Stimulated activated CD4-positive, alpha-beta T cell treated with anti-CD3 and anti-CD28 coated beads, TNF-alpha, amount 100 ng/mL, for 24 hours (primary cell): ENCODE measurements at regions not wholly inside any gene's neighbourhood (a gene's known extent, or its start where the extent isn't known, plus 50 kb on each side); places are given as distances from the start of the nearest gene placed in this dataset.

Experiments used
- DNase-seq, 3 experiments: peaks; one replicate each; pipeline ENCODE4 v3.0.0-alpha.2; 2020; ENCODE audit warnings: low read depth in 3 of 3

DNA sequence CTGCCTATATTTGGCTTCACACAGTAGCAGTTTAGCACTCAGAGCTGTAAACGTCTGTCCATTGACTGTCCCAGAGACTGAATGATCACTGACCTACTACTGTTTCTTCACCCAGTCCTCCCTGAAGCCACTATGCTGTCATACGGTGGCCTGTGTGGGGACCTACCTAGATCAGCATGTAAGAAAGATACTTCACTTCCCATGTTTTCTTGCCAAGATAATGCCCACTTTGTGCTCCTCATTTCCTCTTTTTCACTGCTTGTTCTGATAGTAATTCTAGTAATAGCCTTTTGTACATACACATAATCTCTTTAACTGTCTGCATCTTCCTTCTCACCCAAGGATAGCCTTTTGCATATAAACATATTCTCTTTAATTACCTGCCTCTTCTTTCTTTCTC, 109.9 kb upstream of the TIAM2 start:
- no peak for DNase-seq

DNA sequence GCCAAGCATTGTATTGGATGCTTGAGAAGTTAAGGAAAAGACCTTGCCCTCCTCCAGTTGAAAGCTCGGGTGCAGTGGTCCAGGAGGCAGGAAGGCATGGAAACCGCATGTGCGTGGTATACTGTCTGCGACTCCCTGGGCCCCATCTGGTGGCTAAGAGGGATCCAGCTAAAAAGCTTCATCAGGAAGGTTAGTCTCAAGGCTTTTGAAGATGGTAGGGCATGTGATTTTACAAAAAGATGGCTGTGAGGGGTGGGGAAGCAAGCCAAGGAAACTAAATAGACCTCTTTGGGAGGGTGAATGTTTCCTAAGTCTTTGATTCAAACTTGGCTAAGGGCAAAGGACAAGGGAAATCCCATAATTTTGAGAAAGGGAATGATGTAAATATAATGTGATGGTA, 109.1 kb upstream of the TIAM2 start:
- DNase-seq: no peak

DNA sequence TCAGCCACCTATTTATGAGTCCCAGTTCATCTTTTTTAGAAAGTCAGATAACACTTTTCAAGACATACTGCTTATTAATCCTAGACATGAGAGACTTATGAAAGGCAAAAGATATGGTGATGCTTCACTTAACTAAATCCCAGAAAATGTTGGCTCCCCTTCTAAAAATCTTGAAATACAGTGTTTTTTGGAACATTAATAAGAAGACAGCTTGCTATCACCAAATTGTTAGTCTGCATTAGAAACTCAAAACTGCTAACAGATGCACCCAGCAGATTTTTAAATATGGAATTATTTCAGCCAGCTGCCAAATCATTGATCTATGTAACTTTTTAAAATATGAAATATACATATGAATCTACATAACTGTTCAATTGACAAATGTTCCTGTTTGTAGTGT, 108.6 kb upstream of the TIAM2 start:
- no peak for DNase-seq

DNA sequence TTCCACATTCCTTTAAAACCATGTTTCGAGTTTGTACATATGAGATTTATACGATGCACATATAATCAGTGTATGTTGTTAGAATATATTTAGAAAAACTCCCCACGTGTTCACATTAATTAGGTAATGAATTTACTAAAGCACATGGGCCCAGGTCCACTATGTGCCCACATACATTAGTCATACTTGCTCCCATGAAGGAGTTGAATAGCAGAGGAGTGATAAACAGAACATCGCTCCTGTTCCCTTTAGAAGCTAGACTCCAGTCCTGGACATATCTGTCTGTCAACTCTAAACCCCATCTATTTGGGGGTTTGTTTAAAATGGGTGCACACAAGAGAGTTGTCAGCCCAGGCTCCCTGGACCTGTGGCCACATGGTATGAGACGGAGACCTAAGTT, 108.1 kb upstream of the TIAM2 start:
- DNase-seq: no peak

DNA sequence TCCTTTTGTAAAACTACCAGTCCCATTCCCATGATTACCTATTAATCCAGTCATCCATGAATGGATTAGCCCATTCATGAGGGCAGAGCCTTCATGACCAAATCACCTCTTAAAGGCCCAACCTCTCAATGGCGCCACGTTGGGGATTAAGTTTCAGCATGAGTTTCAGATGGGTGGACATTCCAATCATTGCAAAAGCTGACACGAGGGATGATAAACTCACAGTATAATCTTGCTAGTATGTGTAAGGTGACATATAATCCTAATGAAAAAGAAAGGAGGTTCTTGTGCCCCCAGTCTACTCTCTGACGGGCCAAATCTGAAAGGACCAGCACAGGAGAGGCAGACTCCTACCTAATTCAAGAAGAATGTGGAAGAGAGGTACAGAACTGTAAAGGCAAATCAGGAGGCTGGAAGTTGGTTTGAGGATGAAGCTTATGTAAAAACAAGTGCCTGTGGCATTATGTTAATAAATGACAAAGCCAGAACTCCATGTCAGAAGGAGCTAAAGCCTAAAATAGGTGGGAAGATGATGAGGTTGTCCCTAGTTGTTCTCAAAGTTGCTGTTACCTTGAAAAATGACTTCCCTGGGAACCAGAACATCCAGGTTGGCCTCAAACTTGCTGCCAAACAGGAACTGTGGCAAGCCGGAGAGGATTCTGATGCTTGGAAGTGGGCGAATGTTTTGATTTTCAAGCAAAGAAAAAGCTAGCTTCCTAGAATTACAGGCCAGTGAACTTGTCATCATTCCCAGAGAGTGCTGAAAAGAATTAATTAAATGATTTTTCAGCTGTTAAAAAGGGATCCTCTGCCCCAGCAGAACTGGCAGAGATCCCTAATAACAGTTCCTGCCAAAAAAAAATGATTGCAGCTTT, 106.5 kb upstream of the TIAM2 start:
- DNase-seq: no peak

DNA sequence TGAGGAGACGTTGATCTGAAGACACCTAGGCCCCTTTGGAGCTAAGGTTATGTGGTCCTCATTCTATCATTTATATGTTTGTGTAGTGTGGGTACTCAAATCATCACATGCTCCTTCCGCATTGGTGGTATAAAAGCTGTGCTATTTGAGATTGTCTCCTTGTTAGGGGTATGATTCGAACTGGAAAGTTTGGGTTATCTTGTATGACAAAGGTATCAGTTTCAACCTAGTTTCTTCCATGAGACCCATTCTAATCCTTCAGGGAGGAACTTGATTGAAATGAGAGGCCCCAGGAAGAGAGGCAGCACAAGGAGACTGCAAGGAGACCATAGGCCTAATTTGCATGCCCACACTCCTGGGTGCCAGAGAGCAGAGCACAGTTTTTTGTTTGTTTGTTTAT, 104.2 kb upstream of the TIAM2 start:
- DNase-seq: no peak

DNA sequence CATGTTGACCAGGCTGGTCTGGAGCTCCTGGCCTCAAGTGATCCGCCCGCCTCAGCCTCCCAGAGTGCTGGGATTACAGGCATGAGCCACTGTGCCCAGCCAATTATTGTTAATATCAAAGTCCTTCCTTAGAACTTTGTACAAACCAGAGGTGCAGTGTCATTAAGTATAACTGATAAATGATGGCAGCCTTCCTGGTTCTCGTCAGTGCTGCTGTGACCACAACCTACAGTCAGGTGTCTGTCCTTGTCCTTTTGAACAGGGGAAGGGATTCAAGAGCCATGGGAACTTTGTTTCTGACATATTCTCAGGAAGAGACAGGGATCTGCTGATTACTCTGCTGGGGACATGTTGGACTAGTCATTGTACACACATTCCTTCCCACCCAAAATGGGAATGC, 103.2 kb upstream of the TIAM2 start:
- no peak for DNase-seq

DNA sequence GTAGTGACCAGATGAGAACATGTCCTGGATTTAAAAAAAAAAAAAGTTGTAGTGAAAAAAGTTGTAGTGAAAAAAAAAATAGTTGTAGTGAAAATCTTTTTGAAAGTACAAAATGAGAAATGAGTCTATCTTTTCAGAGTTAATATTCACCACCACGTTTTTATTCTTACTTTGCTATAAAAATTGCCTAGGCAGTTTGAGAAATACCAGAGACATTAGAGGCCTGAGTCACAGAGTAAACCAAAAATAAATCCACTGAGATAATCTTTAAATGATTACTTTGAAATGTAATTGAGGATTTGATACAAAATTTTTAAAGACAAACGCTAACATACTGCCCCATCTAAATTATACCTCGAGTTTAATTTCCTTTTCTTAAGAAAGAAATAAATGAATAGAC, 101.2 kb upstream of the TIAM2 start:
- DNase-seq: no peak

DNA sequence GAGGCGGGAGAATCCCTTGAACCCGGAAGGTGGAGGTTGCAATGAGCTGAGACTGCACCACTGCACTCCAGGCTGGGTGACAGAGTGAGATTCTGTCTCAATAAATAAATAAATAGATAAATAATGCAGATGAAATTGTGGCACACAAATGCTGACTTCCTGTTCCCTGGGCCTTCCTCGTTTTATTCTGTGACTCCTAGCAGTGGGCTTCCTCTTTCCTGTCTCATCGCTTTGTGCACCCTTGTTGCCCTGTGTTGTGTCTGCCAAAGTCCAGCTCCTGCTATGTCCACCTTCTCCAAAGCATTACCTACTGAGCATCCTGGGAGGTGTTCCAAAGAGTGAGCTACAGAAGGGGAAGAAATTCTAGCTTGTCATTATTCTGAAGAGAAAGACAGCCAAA, 100.2 kb upstream of the TIAM2 start:
- DNase-seq: no peak

DNA sequence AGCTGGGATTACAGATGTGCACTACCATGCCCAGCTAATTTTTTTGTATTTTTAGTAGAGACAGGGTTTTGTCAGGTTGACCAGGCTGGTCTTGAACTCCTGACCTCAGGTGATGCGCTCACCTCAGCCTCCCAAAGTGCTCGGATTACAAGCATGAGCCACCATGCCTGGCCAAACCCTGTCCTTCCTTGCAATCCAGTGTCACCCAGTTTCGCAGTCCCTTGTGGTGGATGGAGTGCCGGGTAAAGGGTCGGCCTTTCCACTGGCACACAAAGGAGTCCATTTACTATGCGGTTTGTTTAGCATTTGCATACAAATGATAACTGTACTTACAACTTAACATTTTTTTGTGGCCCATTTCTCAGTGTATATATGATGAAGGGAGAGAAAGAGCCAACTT, 99.3 kb upstream of the TIAM2 start:
- no peak for DNase-seq

DNA sequence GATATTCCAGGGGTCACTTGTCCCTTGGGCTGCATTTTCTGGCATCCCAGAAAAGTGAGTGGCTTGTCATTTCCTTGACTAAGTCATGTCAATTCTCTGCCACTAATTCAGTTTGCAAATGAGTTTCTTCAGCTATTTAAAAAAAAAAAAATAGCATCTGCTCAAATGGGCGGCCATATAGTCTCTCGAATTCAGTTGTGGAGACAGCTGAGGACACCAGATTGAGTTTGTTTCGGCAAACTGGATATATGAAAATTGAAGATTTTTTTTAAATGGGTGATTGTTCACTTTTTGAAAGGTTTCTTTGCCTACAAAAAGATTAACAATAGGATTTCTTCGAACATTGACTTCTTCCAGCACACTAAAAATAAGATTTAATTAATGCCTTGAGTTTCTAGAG, 96.3 kb upstream of the TIAM2 start:
- no peak for DNase-seq

DNA sequence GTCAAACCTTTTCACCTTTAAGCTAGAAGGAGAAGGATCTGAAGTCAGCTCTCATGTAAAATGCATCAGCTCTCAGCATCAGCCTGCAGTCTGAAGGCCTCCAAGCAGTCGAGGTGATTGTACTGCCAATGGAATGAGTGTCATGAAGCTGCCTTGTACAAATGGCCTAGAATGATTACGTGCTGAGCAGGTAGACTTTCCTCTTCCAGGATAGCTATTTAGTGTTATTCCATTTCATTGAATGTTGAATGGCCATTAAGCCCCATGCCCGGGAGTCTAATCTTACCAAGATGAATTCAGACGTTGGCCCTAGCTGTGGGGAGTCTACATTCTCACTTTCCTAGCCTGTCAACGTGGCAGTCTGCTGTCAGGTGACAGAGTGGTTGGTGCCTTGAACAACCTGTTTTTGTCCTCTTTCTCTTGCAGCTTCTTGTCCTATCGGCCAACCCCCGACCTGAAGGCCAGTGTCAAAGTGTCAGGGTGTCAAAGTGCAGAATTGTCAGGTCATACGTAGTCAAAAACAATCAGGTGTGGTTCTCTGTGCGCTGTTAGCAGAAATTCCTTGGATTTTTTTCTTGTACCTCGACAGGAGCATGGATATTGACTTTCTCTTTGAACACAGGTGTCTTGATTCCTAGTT, 95.2 kb upstream of the TIAM2 start:
- no peak for DNase-seq

DNA sequence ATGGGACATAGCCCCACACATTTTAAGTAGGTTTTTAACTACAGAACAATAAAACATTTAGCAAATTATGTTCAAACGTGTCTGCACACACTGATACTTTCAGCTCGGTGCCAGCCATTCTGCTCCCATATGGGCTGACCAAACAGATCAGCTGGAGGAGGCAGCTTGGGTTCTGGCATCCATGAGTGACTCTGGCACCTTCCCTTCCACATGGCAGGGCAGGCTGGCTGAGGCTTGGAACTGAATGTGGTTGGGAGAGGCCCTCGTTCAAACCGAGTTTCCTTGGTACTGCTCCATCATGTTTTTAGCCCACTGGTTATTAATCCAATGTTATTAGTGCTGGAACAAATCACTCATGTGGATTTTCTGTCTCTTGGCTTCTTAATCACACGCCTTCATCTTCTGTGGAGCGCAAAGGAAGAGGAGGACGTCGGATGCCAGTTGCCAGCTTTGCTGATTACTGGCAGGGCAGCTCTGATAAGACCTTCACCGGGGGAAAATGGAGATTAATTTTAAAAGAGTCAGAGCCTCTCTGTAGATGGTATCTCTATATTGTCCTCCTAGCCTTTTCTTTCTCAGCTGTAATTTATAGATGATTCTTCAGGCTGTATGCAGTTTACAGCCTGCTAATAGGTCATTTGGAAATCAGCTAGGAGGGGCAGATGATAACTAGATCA, 93.1 kb upstream of the TIAM2 start:
- no peak for DNase-seq

DNA sequence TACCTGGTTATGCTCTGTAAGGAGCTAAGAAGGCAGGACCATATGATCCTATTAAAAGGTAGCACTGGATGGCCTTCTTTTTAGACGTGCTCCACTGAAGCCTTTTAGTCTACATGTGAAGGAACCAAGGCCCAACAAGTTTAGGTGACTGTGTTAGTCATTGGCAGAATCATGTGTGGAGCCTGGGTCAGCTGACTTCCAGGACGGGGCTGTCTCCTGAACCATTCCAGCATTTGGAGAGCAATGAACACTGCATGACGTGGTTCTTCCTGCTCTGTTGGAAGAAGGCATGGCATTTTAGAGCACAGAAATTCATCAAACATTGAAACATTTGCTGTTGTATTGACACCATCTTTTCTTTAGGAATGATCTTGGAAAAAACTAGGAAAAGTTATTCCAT, 87.8 kb upstream of the TIAM2 start:
- no peak for DNase-seq

DNA sequence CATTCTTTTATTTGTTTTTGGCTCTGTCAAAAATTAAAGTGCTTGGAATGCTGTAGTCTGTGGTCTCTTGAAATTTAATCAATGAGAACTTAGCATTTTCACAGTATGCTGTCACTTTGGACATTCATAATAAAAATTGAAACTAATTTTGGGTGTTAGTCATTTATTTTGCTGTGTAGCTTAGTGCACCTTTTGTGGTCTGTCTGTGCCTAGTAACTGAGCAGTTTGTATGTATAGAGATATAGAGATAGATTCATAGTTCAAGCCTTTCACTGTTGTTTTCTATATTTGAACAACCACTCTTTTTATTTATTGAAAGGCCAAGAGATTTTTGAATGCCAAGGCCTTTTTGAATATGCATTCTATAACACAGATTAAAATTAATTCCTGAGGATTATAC, 86.4 kb upstream of the TIAM2 start:
- no peak for DNase-seq

DNA sequence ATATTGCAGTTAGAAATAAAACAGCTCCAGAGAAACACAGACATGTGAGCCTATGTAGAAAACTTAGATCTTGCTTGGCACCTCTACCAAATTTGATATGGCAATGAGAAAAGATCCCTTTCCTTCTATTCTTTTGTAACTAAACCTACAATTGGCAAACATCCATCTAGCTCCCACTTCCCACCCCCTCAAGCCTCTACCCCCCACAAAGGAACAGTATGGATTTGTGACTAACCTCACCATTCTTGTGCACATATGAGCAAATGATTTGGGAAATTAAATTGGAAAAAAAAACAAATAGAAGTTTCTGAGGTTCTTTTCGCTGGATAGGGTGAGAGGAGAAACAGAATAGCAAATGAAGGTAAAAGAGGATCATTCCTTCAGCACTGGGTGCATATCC, 85.8 kb upstream of the TIAM2 start:
- DNase-seq: no peak

DNA sequence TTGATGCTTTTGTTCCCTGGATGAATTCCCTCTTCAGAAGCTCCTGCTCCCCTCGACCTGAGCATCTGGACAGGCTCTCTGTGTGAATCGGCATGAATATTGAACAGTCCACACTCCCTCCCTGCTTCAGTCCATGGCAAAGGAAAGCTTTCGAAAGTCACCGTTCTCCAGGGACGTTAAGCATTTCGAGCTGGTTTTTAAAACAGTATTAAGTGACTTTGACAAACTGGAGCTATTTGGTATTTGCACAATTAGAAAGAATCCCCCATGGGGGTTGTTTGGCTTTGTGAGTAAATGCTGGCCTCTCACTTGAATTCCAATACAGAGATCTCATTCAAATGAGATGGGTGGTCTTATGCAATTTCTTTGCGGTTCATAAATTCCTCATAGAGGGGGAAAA, 85.3 kb upstream of the TIAM2 start:
- no peak for DNase-seq

DNA sequence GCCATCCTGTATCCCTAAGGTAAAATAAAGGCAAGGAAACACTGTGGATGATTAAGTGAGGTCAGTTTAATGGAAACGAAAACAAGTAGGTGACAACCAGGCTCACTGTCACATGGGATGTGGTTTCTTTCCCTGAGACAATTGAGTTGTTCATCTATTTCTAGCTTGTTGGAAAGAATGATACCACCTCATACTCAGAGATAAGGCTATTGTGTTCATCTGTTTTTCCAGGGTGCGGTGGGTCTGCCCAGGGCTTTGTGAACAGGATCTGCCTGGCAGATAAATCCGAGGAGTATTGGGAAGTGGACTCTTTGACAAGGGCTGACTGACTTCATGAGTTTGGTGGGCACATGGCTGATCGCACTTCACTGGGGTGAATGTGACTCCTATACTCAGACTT, 80.8 kb upstream of the TIAM2 start:
- DNase-seq: no peak

DNA sequence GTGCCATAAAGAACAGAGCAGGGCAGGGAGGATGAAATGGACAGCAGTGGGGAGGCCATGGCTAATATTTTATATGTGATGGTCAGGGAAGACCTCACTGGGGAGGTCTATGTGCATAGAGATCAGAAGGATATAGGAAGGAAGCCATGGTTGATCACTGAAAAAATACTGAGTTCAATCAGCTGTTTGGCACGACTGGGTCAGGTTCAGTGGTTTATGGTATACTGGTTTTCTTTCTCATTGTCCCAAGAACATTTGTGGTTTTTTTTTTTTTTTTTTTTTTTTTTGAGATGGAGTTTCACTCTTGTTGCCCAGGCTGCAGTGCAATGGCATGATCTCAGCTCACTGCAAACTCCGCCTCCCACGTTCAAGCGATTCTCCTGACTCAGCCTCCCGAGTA, 78.3 kb upstream of the TIAM2 start:
- DNase-seq: no peak

DNA sequence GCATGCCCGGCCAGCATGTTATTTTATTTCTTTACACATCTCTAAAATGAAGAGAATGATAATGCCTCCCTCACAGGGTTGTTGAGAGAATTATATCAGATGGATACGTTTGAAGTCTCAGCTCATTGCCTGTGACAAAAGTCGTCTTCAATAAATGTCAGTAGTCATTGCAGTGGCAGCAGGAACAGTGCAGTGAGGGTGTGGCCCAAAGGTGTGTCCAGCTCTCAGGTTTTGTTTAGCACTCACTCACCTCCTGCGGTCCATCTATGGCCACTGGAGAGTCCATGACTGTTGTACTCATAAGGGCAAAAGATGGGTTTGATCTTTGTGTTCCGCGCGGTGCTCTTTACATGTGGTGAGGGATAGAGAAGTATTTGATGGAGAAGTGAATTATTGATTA, 77.2 kb upstream of the TIAM2 start:
- DNase-seq: no peak

DNA sequence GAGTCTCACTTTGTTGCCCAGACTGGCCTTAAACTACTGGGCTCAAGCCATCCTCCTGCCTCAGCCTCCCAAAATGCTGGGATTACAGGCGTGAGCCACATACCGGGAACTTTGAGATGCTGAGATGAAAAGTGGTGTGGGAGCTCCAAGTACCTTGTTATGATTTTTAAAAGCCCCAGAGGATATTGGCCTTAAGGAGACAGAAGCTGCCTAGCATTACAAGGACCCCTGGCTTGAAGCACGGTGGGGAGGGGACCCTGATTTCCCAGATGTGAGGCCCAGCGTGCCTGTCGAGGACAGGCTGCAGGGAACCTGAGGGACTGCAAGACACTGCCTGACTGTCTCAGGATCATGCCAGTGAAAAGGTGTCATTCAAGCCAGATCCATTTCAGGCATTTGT, 75.3 kb upstream of the TIAM2 start:
- no peak for DNase-seq

DNA sequence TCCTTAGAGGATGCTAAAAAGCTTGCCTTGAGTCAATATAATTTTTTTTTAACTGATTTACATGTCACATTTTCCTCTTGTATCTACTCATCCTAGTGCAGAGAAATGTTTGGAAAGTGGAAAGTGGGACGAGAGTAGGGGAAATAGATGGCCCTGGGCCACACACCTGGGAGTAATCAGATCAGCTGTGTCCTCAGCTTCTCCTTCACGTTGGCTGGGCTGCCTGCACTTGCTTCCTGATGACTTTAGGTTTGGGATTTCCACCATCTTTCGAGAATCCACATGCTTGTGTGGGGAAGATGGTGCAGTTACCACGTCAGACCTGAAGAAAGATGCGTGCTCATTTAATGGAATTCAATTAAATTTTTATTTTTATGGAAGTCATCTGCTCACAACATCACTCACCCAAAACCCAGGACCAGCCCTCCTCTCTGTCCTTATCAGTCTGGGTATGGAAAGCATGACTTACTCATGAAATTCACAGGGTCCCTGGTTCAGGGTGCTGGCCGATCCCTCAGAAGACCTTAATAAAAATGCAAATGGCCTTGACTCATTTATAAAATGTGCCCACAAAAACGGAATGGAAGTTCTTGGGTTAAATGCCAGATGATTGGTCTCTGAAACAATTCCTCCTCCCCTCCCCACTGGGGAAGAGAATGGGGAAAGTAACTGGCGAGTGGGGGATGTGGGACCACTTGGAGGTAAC, 74.5 kb upstream of the TIAM2 start:
- no peak for DNase-seq

DNA sequence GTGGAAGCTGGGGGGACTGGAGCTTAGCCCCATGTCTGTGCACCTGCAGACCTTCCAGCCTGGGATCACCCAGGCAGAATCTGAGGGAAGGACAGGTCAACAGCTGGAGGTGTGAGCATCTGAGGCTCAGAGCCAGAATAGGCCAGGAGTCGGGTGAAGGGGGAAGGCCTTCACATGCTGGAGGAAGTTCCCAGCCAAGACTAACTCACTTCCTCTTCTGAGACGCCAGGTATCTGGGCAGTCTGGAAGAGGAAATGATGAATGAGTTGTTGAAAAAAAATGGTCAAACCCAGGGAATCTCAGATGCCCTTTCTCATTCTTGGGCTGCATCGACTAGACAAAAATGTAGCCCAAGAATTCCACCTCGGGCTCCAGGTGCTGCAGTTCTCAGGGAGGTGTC, 73.6 kb upstream of the TIAM2 start:
- DNase-seq: no peak
